RWPE2 (cell line): ENCODE measurements at regions not wholly inside any gene's neighbourhood (a gene's known extent, or its start where the extent isn't known, plus 50 kb on each side); places are given as distances from the start of the nearest gene placed in this dataset.

Source experiments
- ATAC-seq: fragments of 200-7000 bp; cut with Tn5 transposase; 3 replicates; pipeline ENCODE4 v1.9.1; 2021; ENCODE audit warnings: low read depth
- DNase-seq: peaks from one replicate; pipeline ENCODE4 v3.0.0-alpha.2; 2020; ENCODE audit warnings: low spot score
- H3K27ac ChIP-seq: fragments of 450-650 bp; 2 replicates; pipeline ENCODE4 v1.5.1; 2017; ENCODE audit warnings: mild to moderate bottlenecking; ENCODE audit not compliant: poor library complexity, severe bottlenecking
- H3K27me3 ChIP-seq: fragments of 250-450 bp; sonication (Bioruptor Pico); 2 replicates; pipeline ENCODE4 v1.5.1; 2021; ENCODE audit warnings: mild to moderate bottlenecking, moderate library complexity; ENCODE audit not compliant: insufficient read depth, poor library complexity, severe bottlenecking
- H3K36me3 ChIP-seq: fragments of 250-450 bp; sonication (Bioruptor Pico); 2 replicates; pipeline ENCODE4 v1.5.1; 2020; ENCODE audit warnings: low read depth, mild to moderate bottlenecking, moderate library complexity
- H3K4me1 ChIP-seq: fragments of 250-450 bp; sonication (Bioruptor Pico); 2 replicates; pipeline ENCODE4 v1.5.1; 2021; ENCODE audit warnings: mild to moderate bottlenecking, moderate library complexity; ENCODE audit not compliant: insufficient read depth, poor library complexity, severe bottlenecking
- H3K4me3 ChIP-seq: fragments of 250-450 bp; sonication (Bioruptor Pico); 2 replicates; pipeline ENCODE4 v1.5.1; 2021; ENCODE audit warnings: mild to moderate bottlenecking, moderate library complexity; ENCODE audit not compliant: severe bottlenecking
- H3K9me3 ChIP-seq: fragments of 250-450 bp; sonication (Bioruptor Pico); 2 replicates; pipeline ENCODE4 v1.5.1; 2021; ENCODE audit warnings: mild to moderate bottlenecking, moderate library complexity; ENCODE audit not compliant: severe bottlenecking
- CTCF ChIP-seq: fragments of 450-650 bp; IDR thresholded peaks from one replicate; pipeline ENCODE4 v1.5.1; 2017; ENCODE audit warnings: mild to moderate bottlenecking, moderate library complexity; ENCODE audit not compliant: poor library complexity, severe bottlenecking

GRCh38 chr9:759541-759940, 82.0 kb upstream of the DMRT1 start:
- H3K36me3 ChIP-seq, result no peaks in the 10 kb centered on the region

GRCh38 chr9:759983-760736, 81.3 kb upstream of the DMRT1 start:
- Histone ChIP-seq H3K4me1 (peaks cover 8% of the 10 kb centered on the region), H3K36me3 (no peaks in the 10 kb centered on the region), H3K27ac (no peak overlapping the region), H3K9me3 (no peaks in the 10 kb centered on the region), H3K27me3 (no peaks in the 10 kb centered on the region), H3K4me3 (no peak overlapping the region)
- ATAC-seq (no peak), DNase-seq (no peak)
- TF ChIP-seq CTCF, result no peak

More at GRCh38 chr9:759541-759940, 82.0 kb upstream of the DMRT1 start:
- no peak for TF ChIP-seq CTCF
- Histone ChIP-seq H3K27ac (no peak overlapping the region), H3K9me3 (no peaks in the 10 kb centered on the region), H3K4me3 (no peak overlapping the region), H3K27me3 (no peaks in the 10 kb centered on the region), H3K4me1 (peaks cover 8% of the 10 kb centered on the region)
- DNase-seq (no peak), ATAC-seq (no peak)

- H3K9me3 ChIP-seq, result no peaks in the 10 kb centered on the region
- no peak for DNase-seq
- H3K27me3 ChIP-seq, result no peaks in the 10 kb centered on the region
- no peak for ATAC-seq
- no peaks in the 10 kb centered on the region for H3K36me3 ChIP-seq
- no peaks in the 10 kb centered on the region for H3K4me1 ChIP-seq
- no peak overlapping the region for H3K4me3 ChIP-seq
- no peak overlapping the region for H3K27ac ChIP-seq
- no peak for TF ChIP-seq CTCF
These were observed 80.2 kb upstream of the DMRT1 start for GRCh38 chr9:761176-761792.

- H3K36me3 ChIP-seq, result no peaks in the 10 kb centered on the region
- no peaks in the 10 kb centered on the region for H3K4me1 ChIP-seq
- no peak for TF ChIP-seq CTCF
- no peaks in the 10 kb centered on the region for H3K9me3 ChIP-seq
- ATAC-seq (no peak), DNase-seq (no peak)
- no peak overlapping the region for H3K27ac ChIP-seq
- no peak overlapping the region for H3K4me3 ChIP-seq
- H3K27me3 ChIP-seq, result no peaks in the 10 kb centered on the region
These were observed 79.5 kb upstream of the DMRT1 start for GRCh38 chr9:761793-762560.
